GM23338 (cell line): ENCODE measurements at regions not wholly inside any gene's neighbourhood (a gene's known extent, or its start where the extent isn't known, plus 50 kb on each side); places are given as distances from the start of the nearest gene placed in this dataset.

ENCODE experiments used
- ATAC-seq: fragments of 200-7000 bp; cut with Tn5 transposase; 3 replicates; pipeline ENCODE4 v1.9.1; 2020
- DNase-seq: peaks from one replicate; pipeline ENCODE4 v3.0.0-alpha.2; 2015; ENCODE audit warnings: low spot score
- H2AFZ ChIP-seq: fragments of 200-600 bp; sonication (generic); 2 replicates; pipeline ENCODE4 v1.8.0; 2016; ENCODE audit warnings: antibody characterized with exemption, mild to moderate bottlenecking, moderate library complexity
- H3F3A ChIP-seq: fragments of 200-600 bp; sonication (generic); replicated peaks from 2 replicates; pipeline ENCODE4 v1.8.0; 2017; ENCODE audit warnings: antibody characterized with exemption, mixed run types, low read depth
- H3K27ac ChIP-seq: fragments of 200-600 bp; sonication (generic); 2 replicates; pipeline ENCODE4 v1.6.1; 2016; ENCODE audit warnings: low read depth
- H3K27me3 ChIP-seq: fragments of 200-600 bp; sonication (generic); 2 replicates; pipeline ENCODE4 v1.8.0; 2016; ENCODE audit warnings: mild to moderate bottlenecking, mixed run types, moderate library complexity; ENCODE audit not compliant: insufficient read depth
- H3K36me3 ChIP-seq: fragments of 200-600 bp; sonication (generic); 2 replicates; pipeline ENCODE4 v1.8.0; 2016; ENCODE audit warnings: mild to moderate bottlenecking; ENCODE audit not compliant: insufficient read depth
- H3K4me1 ChIP-seq: fragments of 200-600 bp; sonication (generic); 2 replicates; pipeline ENCODE4 v1.8.0; 2016; ENCODE audit warnings: mild to moderate bottlenecking, moderate library complexity; ENCODE audit not compliant: insufficient read depth
- H3K4me2 ChIP-seq: fragments of 200-600 bp; sonication (generic); 2 replicates; pipeline ENCODE4 v1.7.1; 2017; ENCODE audit warnings: mixed run types
- H3K4me3 ChIP-seq: fragments of 200-600 bp; sonication (generic); 2 replicates; pipeline ENCODE4 v1.6.1; 2016; ENCODE audit warnings: mixed run types
- H3K79me2 ChIP-seq: fragments of 200-600 bp; sonication (generic); replicated peaks from 2 replicates; pipeline ENCODE4 v1.8.0; 2017; ENCODE audit warnings: mild to moderate bottlenecking; ENCODE audit not compliant: insufficient read depth
- H3K9me2 ChIP-seq: fragments of 200-600 bp; sonication (generic); 2 replicates; pipeline ENCODE4 v1.8.0; 2017; ENCODE audit not compliant: insufficient read depth
- H4K20me1 ChIP-seq: fragments of 200-600 bp; sonication (generic); replicated peaks from 2 replicates; pipeline ENCODE4 v1.8.0; 2017; ENCODE audit warnings: mild to moderate bottlenecking; ENCODE audit not compliant: insufficient read depth
- H3K27ac Mint-ChIP-seq: 2 replicates; pipeline ENCODE4 v1.8.0; 2020; ENCODE audit warnings: inconsistent platforms, mild to moderate bottlenecking, moderate library complexity, mixed read lengths
- H3K27me3 Mint-ChIP-seq: 3 replicates; pipeline ENCODE4 v1.8.0; 2022; ENCODE audit warnings: low read depth, mild to moderate bottlenecking, moderate library complexity, mixed read lengths, inconsistent platforms; ENCODE audit not compliant: insufficient read depth, poor library complexity
- H3K36me3 Mint-ChIP-seq: 3 replicates; pipeline ENCODE4 v1.8.0; 2021; ENCODE audit warnings: low read depth, mild to moderate bottlenecking, inconsistent platforms, moderate library complexity, mixed read lengths
- H3K4me1 Mint-ChIP-seq: 3 replicates; pipeline ENCODE4 v1.8.0; 2020; ENCODE audit warnings: mild to moderate bottlenecking, inconsistent platforms, mixed read lengths
- H3K4me3 Mint-ChIP-seq: 3 replicates; pipeline ENCODE4 v1.8.0; 2021; ENCODE audit warnings: moderate library complexity, mild to moderate bottlenecking, inconsistent platforms, mixed read lengths
- H3K9me3 Mint-ChIP-seq: 3 replicates; pipeline ENCODE4 v1.8.0; 2020; ENCODE audit warnings: moderate library complexity, mild to moderate bottlenecking, inconsistent platforms, mixed read lengths
- CREB1 ChIP-seq: fragments of 250-450 bp; sonication (Bioruptor Pico); IDR thresholded peaks from 2 replicates; pipeline ENCODE4 v1.5.0; 2020; ENCODE audit warnings: low read depth, mild to moderate bottlenecking, moderate library complexity
- EZH2 ChIP-seq: fragments of 200-600 bp; sonication (generic); IDR thresholded peaks from one replicate; pipeline ENCODE4 v1.8.0; 2017; ENCODE audit warnings: antibody characterized with exemption, mild to moderate bottlenecking, low read depth; ENCODE audit not compliant: unreplicated experiment
- EZH2phosphoT487 ChIP-seq: fragments of 200-600 bp; sonication (generic); IDR thresholded peaks from one replicate; pipeline ENCODE4 v1.8.1; 2018; ENCODE audit warnings: antibody characterized with exemption; ENCODE audit not compliant: unreplicated experiment
- JUNB ChIP-seq: IDR thresholded peaks from one replicate; pipeline ENCODE4 v1.6.1; 2016; ENCODE audit warnings: antibody characterized with exemption; ENCODE audit not compliant: unreplicated experiment
- NANOG ChIP-seq: IDR thresholded peaks from 2 replicates; pipeline ENCODE4 v1.6.1; 2016; ENCODE audit warnings: antibody characterized with exemption, borderline replicate concordance
- POLR2AphosphoS5 ChIP-seq: IDR thresholded peaks from 2 replicates; pipeline ENCODE4 v1.6.1; 2016; ENCODE audit warnings: antibody characterized with exemption, low read depth
- STAT1 ChIP-seq: IDR thresholded peaks from one replicate; pipeline ENCODE4 v1.6.1; 2016; ENCODE audit warnings: antibody characterized with exemption; ENCODE audit not compliant: unreplicated experiment
- ZNF114 ChIP-seq: fragments of 250-450 bp; sonication (Bioruptor Pico); IDR thresholded peaks from 2 replicates; pipeline ENCODE4 v1.5.0; 2020; ENCODE audit warnings: mild to moderate bottlenecking, moderate library complexity
- ZNF331 ChIP-seq: fragments of 250-450 bp; sonication (Bioruptor Pico); IDR thresholded peaks from 2 replicates; pipeline ENCODE4 v1.5.0; 2020; ENCODE audit warnings: low read depth, mild to moderate bottlenecking, moderate library complexity
- TF ChIP-seq, protein P1 (sequence below): IDR thresholded peaks from 2 replicates; pipeline ENCODE4 v1.6.1; 2016; ENCODE audit warnings: antibody characterized with exemption
- TF ChIP-seq, protein P2 (sequence below): fragments of 250-450 bp; sonication (Bioruptor Pico); IDR thresholded peaks from 2 replicates; pipeline ENCODE4 v1.5.0; 2020; ENCODE audit warnings: mild to moderate bottlenecking, moderate library complexity
- TF ChIP-seq, protein P3 (sequence below): IDR thresholded peaks from one replicate; pipeline ENCODE4 v1.6.1; 2018; ENCODE audit warnings: antibody characterized with exemption; ENCODE audit not compliant: unreplicated experiment
- TF ChIP-seq, protein P4 (sequence below), 2 experiments: fragments of 200-600 bp in 1 of 2; sonication (generic) in 1 of 2; conservative IDR thresholded peaks; 2 replicates each; pipeline versions ENCODE4 v1.5.1 to v1.6.1; 2016 to 2017; ENCODE audit warnings: antibody characterized with exemption in 2 of 2, low read depth in 2 of 2, mild to moderate bottlenecking in 2 of 2, moderate library complexity in 1 of 2

DNA sequence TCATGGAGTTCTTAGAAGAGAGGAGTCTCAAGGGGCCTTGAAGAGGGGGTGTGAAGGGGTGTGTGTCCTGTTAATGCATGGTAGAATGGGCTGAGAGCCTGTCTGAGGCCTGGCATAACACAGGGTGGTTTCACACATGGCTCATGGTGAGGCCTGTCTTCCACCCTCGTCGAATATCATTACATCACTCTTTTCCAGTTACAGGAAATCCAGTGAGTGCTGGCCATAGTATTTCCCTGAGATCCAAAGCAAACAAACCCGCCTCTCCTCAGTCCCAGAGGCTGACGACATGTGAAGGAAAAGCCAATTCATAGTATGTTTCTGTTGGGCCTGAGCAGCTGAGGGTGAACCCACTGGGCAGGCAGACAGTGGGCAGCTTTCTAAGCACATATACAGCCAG is 159.4 kb upstream of the NR3C1 start:
- peaks cover 4% of the 10 kb centered on the region for H3K27me3 Mint-ChIP-seq
- no peak overlapping the region for H3K27ac ChIP-seq
- peak overlapping the region; percentile 78; the same call in 1 of the 2 replicates for H2AFZ ChIP-seq
- no peaks in the 10 kb centered on the region for H3K79me2 ChIP-seq
- no peak for ATAC-seq
- TF ChIP-seq, protein P1, sequence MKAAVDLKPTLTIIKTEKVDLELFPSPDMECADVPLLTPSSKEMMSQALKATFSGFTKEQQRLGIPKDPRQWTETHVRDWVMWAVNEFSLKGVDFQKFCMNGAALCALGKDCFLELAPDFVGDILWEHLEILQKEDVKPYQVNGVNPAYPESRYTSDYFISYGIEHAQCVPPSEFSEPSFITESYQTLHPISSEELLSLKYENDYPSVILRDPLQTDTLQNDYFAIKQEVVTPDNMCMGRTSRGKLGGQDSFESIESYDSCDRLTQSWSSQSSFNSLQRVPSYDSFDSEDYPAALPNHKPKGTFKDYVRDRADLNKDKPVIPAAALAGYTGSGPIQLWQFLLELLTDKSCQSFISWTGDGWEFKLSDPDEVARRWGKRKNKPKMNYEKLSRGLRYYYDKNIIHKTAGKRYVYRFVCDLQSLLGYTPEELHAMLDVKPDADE, result no peak
- TF ChIP-seq CREB1 (CRISPR knock-in tag), result no peak
- TF ChIP-seq, protein P2, sequence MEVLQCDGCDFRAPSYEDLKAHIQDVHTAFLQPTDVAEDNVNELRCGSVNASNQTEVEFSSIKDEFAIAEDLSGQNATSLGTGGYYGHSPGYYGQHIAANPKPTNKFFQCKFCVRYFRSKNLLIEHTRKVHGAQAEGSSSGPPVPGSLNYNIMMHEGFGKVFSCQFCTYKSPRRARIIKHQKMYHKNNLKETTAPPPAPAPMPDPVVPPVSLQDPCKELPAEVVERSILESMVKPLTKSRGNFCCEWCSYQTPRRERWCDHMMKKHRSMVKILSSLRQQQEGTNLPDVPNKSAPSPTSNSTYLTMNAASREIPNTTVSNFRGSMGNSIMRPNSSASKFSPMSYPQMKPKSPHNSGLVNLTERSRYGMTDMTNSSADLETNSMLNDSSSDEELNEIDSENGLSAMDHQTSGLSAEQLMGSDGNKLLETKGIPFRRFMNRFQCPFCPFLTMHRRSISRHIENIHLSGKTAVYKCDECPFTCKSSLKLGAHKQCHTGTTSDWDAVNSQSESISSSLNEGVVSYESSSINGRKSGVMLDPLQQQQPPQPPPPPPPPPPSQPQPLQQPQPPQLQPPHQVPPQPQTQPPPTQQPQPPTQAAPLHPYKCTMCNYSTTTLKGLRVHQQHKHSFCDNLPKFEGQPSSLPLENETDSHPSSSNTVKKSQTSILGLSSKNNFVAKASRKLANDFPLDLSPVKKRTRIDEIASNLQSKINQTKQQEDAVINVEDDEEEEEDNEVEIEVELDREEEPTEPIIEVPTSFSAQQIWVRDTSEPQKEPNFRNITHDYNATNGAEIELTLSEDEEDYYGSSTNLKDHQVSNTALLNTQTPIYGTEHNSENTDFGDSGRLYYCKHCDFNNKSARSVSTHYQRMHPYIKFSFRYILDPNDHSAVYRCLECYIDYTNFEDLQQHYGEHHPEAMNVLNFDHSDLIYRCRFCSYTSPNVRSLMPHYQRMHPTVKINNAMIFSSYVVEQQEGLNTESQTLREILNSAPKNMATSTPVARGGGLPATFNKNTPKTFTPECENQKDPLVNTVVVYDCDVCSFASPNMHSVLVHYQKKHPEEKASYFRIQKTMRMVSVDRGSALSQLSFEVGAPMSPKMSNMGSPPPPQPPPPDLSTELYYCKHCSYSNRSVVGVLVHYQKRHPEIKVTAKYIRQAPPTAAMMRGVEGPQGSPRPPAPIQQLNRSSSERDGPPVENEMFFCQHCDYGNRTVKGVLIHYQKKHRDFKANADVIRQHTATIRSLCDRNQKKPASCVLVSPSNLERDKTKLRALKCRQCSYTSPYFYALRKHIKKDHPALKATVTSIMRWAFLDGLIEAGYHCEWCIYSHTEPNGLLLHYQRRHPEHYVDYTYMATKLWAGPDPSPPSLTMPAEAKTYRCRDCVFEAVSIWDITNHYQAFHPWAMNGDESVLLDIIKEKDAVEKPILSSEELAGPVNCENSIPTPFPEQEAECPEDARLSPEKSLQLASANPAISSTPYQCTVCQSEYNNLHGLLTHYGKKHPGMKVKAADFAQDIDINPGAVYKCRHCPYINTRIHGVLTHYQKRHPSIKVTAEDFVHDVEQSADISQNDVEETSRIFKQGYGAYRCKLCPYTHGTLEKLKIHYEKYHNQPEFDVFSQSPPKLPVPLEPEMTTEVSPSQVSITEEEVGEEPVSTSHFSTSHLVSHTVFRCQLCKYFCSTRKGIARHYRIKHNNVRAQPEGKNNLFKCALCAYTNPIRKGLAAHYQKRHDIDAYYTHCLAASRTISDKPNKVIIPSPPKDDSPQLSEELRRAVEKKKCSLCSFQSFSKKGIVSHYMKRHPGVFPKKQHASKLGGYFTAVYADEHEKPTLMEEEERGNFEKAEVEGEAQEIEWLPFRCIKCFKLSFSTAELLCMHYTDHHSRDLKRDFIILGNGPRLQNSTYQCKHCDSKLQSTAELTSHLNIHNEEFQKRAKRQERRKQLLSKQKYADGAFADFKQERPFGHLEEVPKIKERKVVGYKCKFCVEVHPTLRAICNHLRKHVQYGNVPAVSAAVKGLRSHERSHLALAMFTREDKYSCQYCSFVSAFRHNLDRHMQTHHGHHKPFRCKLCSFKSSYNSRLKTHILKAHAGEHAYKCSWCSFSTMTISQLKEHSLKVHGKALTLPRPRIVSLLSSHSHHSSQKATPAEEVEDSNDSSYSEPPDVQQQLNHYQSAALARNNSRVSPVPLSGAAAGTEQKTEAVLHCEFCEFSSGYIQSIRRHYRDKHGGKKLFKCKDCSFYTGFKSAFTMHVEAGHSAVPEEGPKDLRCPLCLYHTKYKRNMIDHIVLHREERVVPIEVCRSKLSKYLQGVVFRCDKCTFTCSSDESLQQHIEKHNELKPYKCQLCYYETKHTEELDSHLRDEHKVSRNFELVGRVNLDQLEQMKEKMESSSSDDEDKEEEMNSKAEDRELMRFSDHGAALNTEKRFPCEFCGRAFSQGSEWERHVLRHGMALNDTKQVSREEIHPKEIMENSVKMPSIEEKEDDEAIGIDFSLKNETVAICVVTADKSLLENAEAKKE (CRISPR knock-in tag), result no peak
- no peak for TF ChIP-seq JUNB
- TF ChIP-seq, protein P3, sequence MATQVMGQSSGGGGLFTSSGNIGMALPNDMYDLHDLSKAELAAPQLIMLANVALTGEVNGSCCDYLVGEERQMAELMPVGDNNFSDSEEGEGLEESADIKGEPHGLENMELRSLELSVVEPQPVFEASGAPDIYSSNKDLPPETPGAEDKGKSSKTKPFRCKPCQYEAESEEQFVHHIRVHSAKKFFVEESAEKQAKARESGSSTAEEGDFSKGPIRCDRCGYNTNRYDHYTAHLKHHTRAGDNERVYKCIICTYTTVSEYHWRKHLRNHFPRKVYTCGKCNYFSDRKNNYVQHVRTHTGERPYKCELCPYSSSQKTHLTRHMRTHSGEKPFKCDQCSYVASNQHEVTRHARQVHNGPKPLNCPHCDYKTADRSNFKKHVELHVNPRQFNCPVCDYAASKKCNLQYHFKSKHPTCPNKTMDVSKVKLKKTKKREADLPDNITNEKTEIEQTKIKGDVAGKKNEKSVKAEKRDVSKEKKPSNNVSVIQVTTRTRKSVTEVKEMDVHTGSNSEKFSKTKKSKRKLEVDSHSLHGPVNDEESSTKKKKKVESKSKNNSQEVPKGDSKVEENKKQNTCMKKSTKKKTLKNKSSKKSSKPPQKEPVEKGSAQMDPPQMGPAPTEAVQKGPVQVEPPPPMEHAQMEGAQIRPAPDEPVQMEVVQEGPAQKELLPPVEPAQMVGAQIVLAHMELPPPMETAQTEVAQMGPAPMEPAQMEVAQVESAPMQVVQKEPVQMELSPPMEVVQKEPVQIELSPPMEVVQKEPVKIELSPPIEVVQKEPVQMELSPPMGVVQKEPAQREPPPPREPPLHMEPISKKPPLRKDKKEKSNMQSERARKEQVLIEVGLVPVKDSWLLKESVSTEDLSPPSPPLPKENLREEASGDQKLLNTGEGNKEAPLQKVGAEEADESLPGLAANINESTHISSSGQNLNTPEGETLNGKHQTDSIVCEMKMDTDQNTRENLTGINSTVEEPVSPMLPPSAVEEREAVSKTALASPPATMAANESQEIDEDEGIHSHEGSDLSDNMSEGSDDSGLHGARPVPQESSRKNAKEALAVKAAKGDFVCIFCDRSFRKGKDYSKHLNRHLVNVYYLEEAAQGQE, result no peak
- TF ChIP-seq EZH2phosphoT487, result no peak
- no peak for TF ChIP-seq EZH2
- TF ChIP-seq STAT1, result no peak
- TF ChIP-seq, protein P4, sequence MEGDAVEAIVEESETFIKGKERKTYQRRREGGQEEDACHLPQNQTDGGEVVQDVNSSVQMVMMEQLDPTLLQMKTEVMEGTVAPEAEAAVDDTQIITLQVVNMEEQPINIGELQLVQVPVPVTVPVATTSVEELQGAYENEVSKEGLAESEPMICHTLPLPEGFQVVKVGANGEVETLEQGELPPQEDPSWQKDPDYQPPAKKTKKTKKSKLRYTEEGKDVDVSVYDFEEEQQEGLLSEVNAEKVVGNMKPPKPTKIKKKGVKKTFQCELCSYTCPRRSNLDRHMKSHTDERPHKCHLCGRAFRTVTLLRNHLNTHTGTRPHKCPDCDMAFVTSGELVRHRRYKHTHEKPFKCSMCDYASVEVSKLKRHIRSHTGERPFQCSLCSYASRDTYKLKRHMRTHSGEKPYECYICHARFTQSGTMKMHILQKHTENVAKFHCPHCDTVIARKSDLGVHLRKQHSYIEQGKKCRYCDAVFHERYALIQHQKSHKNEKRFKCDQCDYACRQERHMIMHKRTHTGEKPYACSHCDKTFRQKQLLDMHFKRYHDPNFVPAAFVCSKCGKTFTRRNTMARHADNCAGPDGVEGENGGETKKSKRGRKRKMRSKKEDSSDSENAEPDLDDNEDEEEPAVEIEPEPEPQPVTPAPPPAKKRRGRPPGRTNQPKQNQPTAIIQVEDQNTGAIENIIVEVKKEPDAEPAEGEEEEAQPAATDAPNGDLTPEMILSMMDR (conservative IDR thresholded peaks at IDR 0.05; ENCODE audit: low read depth in 2 of 2), result no peak
- no peak for TF ChIP-seq POLR2AphosphoS5
- no peak for TF ChIP-seq ZNF114 (CRISPR knock-in tag)
- no peak for TF ChIP-seq NANOG
- TF ChIP-seq ZNF331 (CRISPR knock-in tag), result no peak
- H3K27me3 ChIP-seq, result no peaks in the 10 kb centered on the region
- H3K27ac Mint-ChIP-seq, result no peak overlapping the region
- no peaks in the 10 kb centered on the region for H3K4me1 ChIP-seq
- DNase-seq, result no peak
- no peak overlapping the region for H3K4me3 Mint-ChIP-seq
- no peaks in the 10 kb centered on the region for H3F3A ChIP-seq
- H3K4me2 ChIP-seq, result no peak overlapping the region
- no peak overlapping the region for H3K4me3 ChIP-seq
- no peaks in the 10 kb centered on the region for H3K9me2 ChIP-seq
- H4K20me1 ChIP-seq, result no peaks in the 10 kb centered on the region
- H3K9me3 Mint-ChIP-seq, result no peaks in the 10 kb centered on the region
- no peaks in the 10 kb centered on the region for H3K36me3 ChIP-seq
- no peaks in the 10 kb centered on the region for H3K36me3 Mint-ChIP-seq
- H3K4me1 Mint-ChIP-seq, result peaks cover 3% of the 10 kb centered on the region; the same call in 1 of the 3 replicates
